HG03060 (cell line): ENCODE measurements at regions not wholly inside any gene's neighbourhood (a gene's known extent, or its start where the extent isn't known, plus 50 kb on each side); places are given as distances from the start of the nearest gene placed in this dataset.
"Not testable (repeated sequence)": the region's sequence is repeated elsewhere in the genome, so short reads cannot be mapped to it uniquely, and the experiment has no call there.

Experiments used
- ATAC-seq: cut with Tn5 transposase; IDR thresholded peaks from one replicate; pipeline ENCODE4 v1.9.1; 2021; ENCODE audit warnings: low read depth, moderate number of reproducible peaks; ENCODE audit not compliant: unreplicated experiment

GRCh38 chr1:220942278-220942677 lies 63.0 kb downstream of the HLX start:
- no peak for ATAC-seq

GRCh38 chr1:220942914-220943313 lies 63.7 kb downstream of the HLX start:
- ATAC-seq, result not testable (repeated sequence)

- ATAC-seq, result no peak
Observed at GRCh38 chr1:220943319-220943996, 64.2 kb downstream of the HLX start.

- no peak for ATAC-seq
Observed at GRCh38 chr1:220950576-220950975, 71.3 kb downstream of the HLX start.

- ATAC-seq, result no peak
Observed at GRCh38 chr1:220952961-220953643, 73.9 kb downstream of the HLX start.

- no peak for ATAC-seq
Observed at GRCh38 chr1:220954321-220955075, 75.3 kb downstream of the HLX start.

GRCh38 chr1:220955116-220955515 lies 75.9 kb downstream of the HLX start:
- no peak for ATAC-seq

- no peak for ATAC-seq
Observed at GRCh38 chr1:220956501-220957232, 77.4 kb downstream of the HLX start.

GRCh38 chr1:220957233-220957605 lies 78.0 kb downstream of the HLX start:
- no peak for ATAC-seq

GRCh38 chr1:220958234-220958633 lies 79.0 kb downstream of the HLX start:
- ATAC-seq, result no peak

GRCh38 chr1:220962031-220962751 lies 82.9 kb downstream of the HLX start:
- ATAC-seq, result no peak

GRCh38 chr1:220966041-220966440 lies 86.8 kb downstream of the HLX start:
- no peak for ATAC-seq

GRCh38 chr1:220966473-220966872 lies 87.2 kb downstream of the HLX start:
- no peak for ATAC-seq

- ATAC-seq, result no peak
Observed at GRCh38 chr1:220966881-220967611, 87.8 kb downstream of the HLX start.

GRCh38 chr1:220967911-220968310 lies 88.7 kb downstream of the HLX start:
- ATAC-seq, result no peak

GRCh38 chr1:220969281-220969680 lies 90.0 kb downstream of the HLX start:
- ATAC-seq, result not testable (repeated sequence)

GRCh38 chr1:220970311-220970710 lies 91.1 kb downstream of the HLX start:
- ATAC-seq, result no peak

GRCh38 chr1:220971221-220971620 lies 92.0 kb downstream of the HLX start:
- ATAC-seq, result no peak

GRCh38 chr1:220974431-220974830 lies 95.2 kb downstream of the HLX start:
- no peak for ATAC-seq

GRCh38 chr1:220976390-220976789 lies 97.1 kb downstream of the HLX start:
- no peak for ATAC-seq
